Ovary (tissue), 7 donors: ENCODE measurements at regions not wholly inside any gene's neighbourhood (a gene's known extent, or its start where the extent isn't known, plus 50 kb on each side); places are given as distances from the start of the nearest gene placed in this dataset.

Source experiments
- DNase-seq, 5 donors: peaks; one replicate each; pipeline ENCODE4 v3.0.0-alpha.2; 2019 to 2020
- H3K27ac ChIP-seq, 2 donors: fragments of 200-600 bp; one replicate each; pipeline versions ENCODE4 v1.5.1 to v1.8.0; 2019 to 2022
- H3K27me3 ChIP-seq: fragments of 200-600 bp; one replicate; pipeline ENCODE4 v1.8.0; 2022
- H3K36me3 ChIP-seq: fragments of 200-600 bp; sonication (generic); one replicate; pipeline ENCODE4 v1.5.1; 2019
- H3K4me1 ChIP-seq: one replicate; pipeline ENCODE4 v1.8.1; 2013; ENCODE audit warnings: mild to moderate bottlenecking, moderate library complexity; ENCODE audit not compliant: insufficient read depth
- H3K4me3 ChIP-seq: fragments of 200-600 bp; sonication (generic); one replicate; pipeline ENCODE4 v1.5.1; 2017
- H3K9me3 ChIP-seq, 2 donors: fragments of 200-600 bp in 1 of 2; sonication (generic) in 1 of 2; one replicate each; pipeline versions ENCODE4 v1.5.1 to v1.8.1; 2013 to 2019; ENCODE audit warnings: mild to moderate bottlenecking in 1 of 2, moderate library complexity in 1 of 2
- CTCF ChIP-seq, 3 donors: fragments of 450-650 bp in 2 of 3; fragments of 200-600 bp in 1 of 3; IDR thresholded peaks; one replicate each; pipeline versions ENCODE4 v1.5.1 to v1.8.0; 2016 to 2022; ENCODE audit warnings: antibody characterized with exemption in 3 of 3, mild to moderate bottlenecking in 1 of 3
- EP300 ChIP-seq: sonication (generic); formaldehyde crosslinking; IDR thresholded peaks from one replicate; pipeline ENCODE4 v1.6.1; 2017; ENCODE audit warnings: antibody characterized with exemption
- POLR2A ChIP-seq: fragments of 450-650 bp; IDR thresholded peaks from one replicate; pipeline ENCODE4 v1.6.1; 2017; ENCODE audit warnings: antibody characterized with exemption, mild to moderate bottlenecking, moderate library complexity
- WGBS, 3 donors: extraction: QIAGEN DNeasy Blood & Tissue Kit in 1 of 3; methylation state at CpG; one replicate each; pipeline versions ENCODE4 v1.1.5 to v1.1.7; 2013 to 2017; 5-methylcytosine and 5-hydroxymethylcytosine counted together
- intact Hi-C, 4 donors: fragments of 100-400 bp; cut with DNase I; formaldehyde crosslinking; loops; one replicate each; pipeline versions ENCODE4 v1.11.0 to v1.15.1; 2022 to 2023
- donor health status: DM: no; HTN: no; CAD: no; lungs with moderate emphysema.
- donor health status: DM: no; HTN: no; CAD: no.
- donor health status: Bipolar disorder and iron deficiency.
- donor health status: DM: no; HTN: no; CAD: no.
- donor health status: DM: yes; HTN: yes; CAD: no.

GRCh38 chr10:3647074-3647473 lies 137.9 kb downstream of the KLF6 start:
- no peaks in the 10 kb centered on the region for H3K27me3 ChIP-seq
- TF ChIP-seq CTCF (IDR thresholded peaks at IDR 0.05): no peak
- TF ChIP-seq EP300: no peak
- no peak for TF ChIP-seq POLR2A
- intact Hi-C loops: no loop called here
- H3K4me1 ChIP-seq: no peaks in the 10 kb centered on the region
- 85 to 94% (median 87%) methylated on average over 8 of the region's 8 CpGs for WGBS, 3 donors
- H3K27ac ChIP-seq: no peak overlapping the region
- no peak for DNase-seq
- H3K36me3 ChIP-seq: no peaks in the 10 kb centered on the region
- no peak overlapping the region for H3K4me3 ChIP-seq
- no peaks in the 10 kb centered on the region for H3K9me3 ChIP-seq

GRCh38 chr10:3645406-3645805 lies 139.6 kb downstream of the KLF6 start:
- no peaks in the 10 kb centered on the region for H3K36me3 ChIP-seq
- no peak for DNase-seq
- TF ChIP-seq CTCF (IDR thresholded peaks at IDR 0.05) (no peak), POLR2A (no peak), EP300 (no peak)
- intact Hi-C loops: no loop called here
- H3K27ac ChIP-seq: no peak overlapping the region
- no peaks in the 10 kb centered on the region for H3K9me3 ChIP-seq
- no peaks in the 10 kb centered on the region for H3K4me1 ChIP-seq
- 78 to 86% (median 82%) methylated on average over 6 of the region's 6 CpGs for WGBS, 3 donors
- no peak overlapping the region for H3K4me3 ChIP-seq
- H3K27me3 ChIP-seq: no peaks in the 10 kb centered on the region

- WGBS, 3 donors: 76 to 86% (median 80%) methylated on average over 10 of the region's 10 CpGs
- Histone ChIP-seq H3K27ac (no peak overlapping the region), H3K36me3 (no peaks in the 10 kb centered on the region), H3K4me1 (peaks cover 1% of the 10 kb centered on the region), H3K4me3 (no peak overlapping the region), H3K27me3 (no peaks in the 10 kb centered on the region), H3K9me3 (no peaks in the 10 kb centered on the region)
- DNase-seq: no peak
- TF ChIP-seq POLR2A (no peak), EP300 (no peak), CTCF (IDR thresholded peaks at IDR 0.05) (no peak)
- intact Hi-C loops: no loop called here
Observed at GRCh38 chr10:3640816-3641215, 144.2 kb downstream of the KLF6 start.

GRCh38 chr10:3639546-3639945 lies 145.5 kb downstream of the KLF6 start:
- peaks cover 1% of the 10 kb centered on the region for H3K4me1 ChIP-seq
- 86 to 92% (median 89%) methylated on average over 4 of the region's 4 CpGs for WGBS, 3 donors

More at GRCh38 chr10:3639546-3639945, 145.5 kb downstream of the KLF6 start:
- no peak for TF ChIP-seq CTCF (IDR thresholded peaks at IDR 0.05)
- no peak for TF ChIP-seq EP300
- TF ChIP-seq POLR2A: no peak
- intact Hi-C loops: no loop called here
- Histone ChIP-seq H3K4me3 (no peak overlapping the region), H3K27me3 (no peaks in the 10 kb centered on the region), H3K9me3 (no peaks in the 10 kb centered on the region), H3K27ac (no peak overlapping the region), H3K36me3 (no peaks in the 10 kb centered on the region)
- DNase-seq: no peak
